OCI-LY3 (cell line): ENCODE measurements at regions not wholly inside any gene's neighbourhood (a gene's known extent, or its start where the extent isn't known, plus 50 kb on each side); places are given as distances from the start of the nearest gene placed in this dataset.
"Not testable (repeated sequence)": the region's sequence is repeated elsewhere in the genome, so short reads cannot be mapped to it uniquely, and the experiment has no call there.

Experiments
- H2AFZ ChIP-seq: fragments of 200-600, 300-600 bp; shearing (Covaris generic); 2 replicates; pipeline ENCODE4 v1.6.0; 2014; ENCODE audit warnings: antibody characterized with exemption, low read depth, low read length
- H3K27ac ChIP-seq: fragments of 200-600, 300-600 bp; sonication (generic); 2 replicates; pipeline ENCODE4 v1.5.1; 2014; ENCODE audit warnings: mild to moderate bottlenecking, low read length, moderate library complexity, mixed read lengths
- H3K27me3 ChIP-seq: fragments of 200-600, 300-600 bp; sonication (generic); 2 replicates; pipeline ENCODE4 v1.6.1; 2014; ENCODE audit warnings: low read depth, low read length, mixed read lengths
- H3K36me3 ChIP-seq: fragments of 200-600, 300-600 bp; sonication (generic); replicated peaks from 2 replicates; pipeline ENCODE3; 2014; ENCODE audit warnings: low read depth, low read length, mixed read lengths
- H3K4me1 ChIP-seq: fragments of 300-600, 200-600 bp; sonication (generic); 2 replicates; pipeline ENCODE4 v1.6.1; 2014; ENCODE audit warnings: low read length, mixed read lengths
- H3K4me2 ChIP-seq: fragments of 200-600, 300-600 bp; sonication (generic); 2 replicates; pipeline ENCODE4 v1.6.1; 2014; ENCODE audit warnings: low read length, mixed read lengths
- H3K4me3 ChIP-seq: fragments of 300-600, 200-600 bp; sonication (generic); 2 replicates; pipeline ENCODE4 v1.5.1; 2014; ENCODE audit warnings: antibody characterized with exemption, mild to moderate bottlenecking, low read length, moderate library complexity
- H3K79me2 ChIP-seq: fragments of 300-600, 200-600 bp; shearing (Covaris generic); 2 replicates; pipeline ENCODE4 v1.6.1; 2014; ENCODE audit warnings: mild to moderate bottlenecking, low read length, mixed read lengths
- H3K9ac ChIP-seq: fragments of 300-600, 200-600 bp; shearing (Covaris generic); 2 replicates; pipeline ENCODE4 v1.6.0; 2014; ENCODE audit warnings: mild to moderate bottlenecking, low read length, moderate library complexity
- H3K9me3 ChIP-seq: fragments of 200-600, 300-600 bp; shearing (Covaris generic); 2 replicates; pipeline ENCODE4 v1.6.1; 2014; ENCODE audit warnings: low read length, mixed read lengths; ENCODE audit not compliant: insufficient read depth
- H4K20me1 ChIP-seq: fragments of 200-600, 300-600 bp; sonication (generic); 2 replicates; pipeline ENCODE4 v1.6.1; 2016; ENCODE audit warnings: low read length, mixed read lengths; ENCODE audit not compliant: insufficient read depth
- EZH2phosphoT487 ChIP-seq: fragments of 200-600 bp; shearing (Covaris generic); IDR thresholded peaks from 2 replicates; pipeline ENCODE4 v1.6.1; 2018; ENCODE audit warnings: antibody characterized with exemption, mixed run types, low read depth
- TF ChIP-seq, protein P1 (sequence below): fragments of 200-600, 300-600 bp; sonication (generic); IDR thresholded peaks from 2 replicates; pipeline ENCODE4 v1.5.1; 2014; ENCODE audit warnings: antibody characterized with exemption, low read length, low read depth

DNA sequence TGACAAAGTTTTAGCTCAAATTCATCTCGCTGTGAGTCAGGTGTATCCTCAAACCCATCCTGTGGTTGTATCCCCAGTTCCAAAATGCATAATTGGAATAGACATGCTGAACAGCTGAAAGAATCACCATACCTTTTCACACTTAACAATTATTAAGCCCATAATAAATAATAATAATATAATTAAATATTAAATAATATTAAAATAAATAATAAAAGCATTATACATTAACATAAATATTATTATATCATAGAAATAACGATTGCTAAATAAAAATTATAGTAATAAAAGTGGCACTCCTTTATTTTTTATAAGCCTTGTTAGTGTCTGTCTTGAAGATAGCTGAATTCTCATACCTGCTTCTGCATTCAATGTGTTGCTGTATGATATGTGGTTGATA lies 257.5 kb upstream of the B3GALT2 start:
- Histone ChIP-seq H3K4me2 (no peak overlapping the region), H3K9me3 (no peaks in the 10 kb centered on the region), H3K27ac (no peak overlapping the region), H3K4me1 (peaks cover 8% of the 10 kb centered on the region), H2AFZ (no peak overlapping the region), H3K4me3 (no peak overlapping the region), H4K20me1 (no peaks in the 10 kb centered on the region), H3K27me3 (no peaks in the 10 kb centered on the region), H3K36me3 (no peaks in the 10 kb centered on the region), H3K79me2 (no peaks in the 10 kb centered on the region), H3K9ac (no peak overlapping the region)
- no peak for TF ChIP-seq EZH2phosphoT487
- TF ChIP-seq, protein P1, sequence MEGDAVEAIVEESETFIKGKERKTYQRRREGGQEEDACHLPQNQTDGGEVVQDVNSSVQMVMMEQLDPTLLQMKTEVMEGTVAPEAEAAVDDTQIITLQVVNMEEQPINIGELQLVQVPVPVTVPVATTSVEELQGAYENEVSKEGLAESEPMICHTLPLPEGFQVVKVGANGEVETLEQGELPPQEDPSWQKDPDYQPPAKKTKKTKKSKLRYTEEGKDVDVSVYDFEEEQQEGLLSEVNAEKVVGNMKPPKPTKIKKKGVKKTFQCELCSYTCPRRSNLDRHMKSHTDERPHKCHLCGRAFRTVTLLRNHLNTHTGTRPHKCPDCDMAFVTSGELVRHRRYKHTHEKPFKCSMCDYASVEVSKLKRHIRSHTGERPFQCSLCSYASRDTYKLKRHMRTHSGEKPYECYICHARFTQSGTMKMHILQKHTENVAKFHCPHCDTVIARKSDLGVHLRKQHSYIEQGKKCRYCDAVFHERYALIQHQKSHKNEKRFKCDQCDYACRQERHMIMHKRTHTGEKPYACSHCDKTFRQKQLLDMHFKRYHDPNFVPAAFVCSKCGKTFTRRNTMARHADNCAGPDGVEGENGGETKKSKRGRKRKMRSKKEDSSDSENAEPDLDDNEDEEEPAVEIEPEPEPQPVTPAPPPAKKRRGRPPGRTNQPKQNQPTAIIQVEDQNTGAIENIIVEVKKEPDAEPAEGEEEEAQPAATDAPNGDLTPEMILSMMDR = no peak

GRCh38 chr1:193438771-193439170 lies 252.4 kb upstream of the B3GALT2 start:
- Histone ChIP-seq H3K4me1 (peaks cover 11% of the 10 kb centered on the region), H3K4me3 (no peak overlapping the region), H3K4me2 (no peak overlapping the region), H3K9ac (no peak overlapping the region), H3K36me3 (peaks cover 2% of the 10 kb centered on the region), H4K20me1 (no peaks in the 10 kb centered on the region), H3K79me2 (no peaks in the 10 kb centered on the region), H3K27ac (no peak overlapping the region), H3K9me3 (peaks cover 7% of the 10 kb centered on the region; the same call in 1 of the 2 replicates), H3K27me3 (no peaks in the 10 kb centered on the region), H2AFZ (no peak overlapping the region)
- TF ChIP-seq, protein P1 = no peak
- TF ChIP-seq EZH2phosphoT487 = no peak

DNA sequence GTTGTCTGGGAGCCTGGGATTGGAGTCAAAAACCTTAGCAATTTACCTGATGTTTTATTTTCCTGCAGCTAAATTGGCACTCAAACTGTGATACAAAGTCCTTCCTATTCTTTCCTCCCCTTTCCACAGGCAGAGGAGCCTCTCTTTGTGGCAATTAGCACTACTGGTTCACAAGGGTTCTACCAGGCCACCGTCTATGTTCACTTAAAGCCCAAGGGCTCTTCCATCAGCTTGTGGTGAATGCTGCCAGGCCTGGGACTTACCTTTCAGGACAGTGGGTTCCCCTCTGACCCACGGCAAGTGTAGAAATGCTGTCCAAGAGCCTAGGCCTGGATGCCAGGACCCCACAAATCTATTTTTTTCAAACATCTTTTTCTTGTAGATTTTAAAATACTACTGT lies 251.9 kb upstream of the B3GALT2 start:
- peaks cover 11% of the 10 kb centered on the region for H3K4me1 ChIP-seq
- H3K4me3 ChIP-seq = no peak overlapping the region
- H3K27ac ChIP-seq = no peak overlapping the region
- no peak overlapping the region for H2AFZ ChIP-seq
- no peak overlapping the region for H3K4me2 ChIP-seq
- no peaks in the 10 kb centered on the region for H4K20me1 ChIP-seq
- no peak for TF ChIP-seq EZH2phosphoT487
- TF ChIP-seq, protein P1 = no peak
- H3K27me3 ChIP-seq = no peaks in the 10 kb centered on the region
- H3K36me3 ChIP-seq = peaks cover 6% of the 10 kb centered on the region
- H3K9ac ChIP-seq = no peak overlapping the region
- H3K9me3 ChIP-seq = peaks cover 11% of the 10 kb centered on the region; the same call in 1 of the 2 replicates
- no peaks in the 10 kb centered on the region for H3K79me2 ChIP-seq

- Histone ChIP-seq H3K79me2 (no peaks in the 10 kb centered on the region), H4K20me1 (no peaks in the 10 kb centered on the region), H3K4me3 (no peak overlapping the region), H3K27ac (no peak overlapping the region), H3K4me1 (peaks cover 11% of the 10 kb centered on the region), H2AFZ (no peak overlapping the region), H3K4me2 (no peak overlapping the region), H3K9me3 (peaks cover 16% of the 10 kb centered on the region; the same call in 1 of the 2 replicates), H3K27me3 (no peaks in the 10 kb centered on the region), H3K36me3 (peaks cover 9% of the 10 kb centered on the region), H3K9ac (no peak overlapping the region)
- TF ChIP-seq, protein P1 = no peak
- no peak for TF ChIP-seq EZH2phosphoT487
Observed at GRCh38 chr1:193437785-193438184, 251.4 kb upstream of the B3GALT2 start.

GRCh38 chr1:193437333-193437732 lies 250.9 kb upstream of the B3GALT2 start:
- H3K27me3 ChIP-seq, H2AFZ ChIP-seq, H3K4me2 ChIP-seq, H3K4me3 ChIP-seq, H3K36me3 ChIP-seq, H3K27ac ChIP-seq, H3K79me2 ChIP-seq, H4K20me1 ChIP-seq, H3K9ac ChIP-seq: not testable (repeated sequence)
- H3K4me1 ChIP-seq = peaks cover 11% of the 10 kb centered on the region
- peaks cover 21% of the 10 kb centered on the region; the same call in 1 of the 2 replicates for H3K9me3 ChIP-seq
